ENCODE measurements at regions not wholly inside any gene's neighbourhood (a gene's known extent, or its start where the extent isn't known, plus 50 kb on each side); places are given as distances from the start of the nearest gene placed in this dataset.

GRCh38 chr6:81568973-81569372 lies 183.5 kb downstream of the TENT5A start:
- no peak for TF ChIP-seq EZH2 (IDR thresholded peaks at IDR 0.05; ENCODE audit: borderline replicate concordance, low read length)
- TF ChIP-seq, protein P1, sequence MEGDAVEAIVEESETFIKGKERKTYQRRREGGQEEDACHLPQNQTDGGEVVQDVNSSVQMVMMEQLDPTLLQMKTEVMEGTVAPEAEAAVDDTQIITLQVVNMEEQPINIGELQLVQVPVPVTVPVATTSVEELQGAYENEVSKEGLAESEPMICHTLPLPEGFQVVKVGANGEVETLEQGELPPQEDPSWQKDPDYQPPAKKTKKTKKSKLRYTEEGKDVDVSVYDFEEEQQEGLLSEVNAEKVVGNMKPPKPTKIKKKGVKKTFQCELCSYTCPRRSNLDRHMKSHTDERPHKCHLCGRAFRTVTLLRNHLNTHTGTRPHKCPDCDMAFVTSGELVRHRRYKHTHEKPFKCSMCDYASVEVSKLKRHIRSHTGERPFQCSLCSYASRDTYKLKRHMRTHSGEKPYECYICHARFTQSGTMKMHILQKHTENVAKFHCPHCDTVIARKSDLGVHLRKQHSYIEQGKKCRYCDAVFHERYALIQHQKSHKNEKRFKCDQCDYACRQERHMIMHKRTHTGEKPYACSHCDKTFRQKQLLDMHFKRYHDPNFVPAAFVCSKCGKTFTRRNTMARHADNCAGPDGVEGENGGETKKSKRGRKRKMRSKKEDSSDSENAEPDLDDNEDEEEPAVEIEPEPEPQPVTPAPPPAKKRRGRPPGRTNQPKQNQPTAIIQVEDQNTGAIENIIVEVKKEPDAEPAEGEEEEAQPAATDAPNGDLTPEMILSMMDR (IDR thresholded peaks at IDR 0.05; ENCODE audit: low read length), result no peak
- Histone ChIP-seq H3K27me3 (ENCODE audit: insufficient read depth, low read length) (no peaks in the 10 kb centered on the region), H3K36me3 (ENCODE audit: insufficient read depth, low read length) (no peaks in the 10 kb centered on the region), H3K4me3 (ENCODE audit: low read depth, low read length, poor library complexity, severe bottlenecking) (no peak overlapping the region), H3K79me2 (ENCODE audit: insufficient read depth, low read length) (no peaks in the 10 kb centered on the region), H2AFZ (ENCODE audit: low read length) (no peak overlapping the region), H3K4me2 (ENCODE audit: low read length) (no peak overlapping the region), H3K27ac (ENCODE audit: low read depth, low read length, poor library complexity, severe bottlenecking) (no peak overlapping the region), H3K9me2 (ENCODE audit: low read depth, low read length) (no peaks in the 10 kb centered on the region), H3K4me1 (ENCODE audit: insufficient read depth, low read length, severe bottlenecking) (no peaks in the 10 kb centered on the region), H4K20me1 (ENCODE audit: insufficient read depth, low read length) (no peaks in the 10 kb centered on the region), H3F3A (ENCODE audit: insufficient read depth, low read length) (no peaks in the 10 kb centered on the region), H3K9ac (ENCODE audit: low read length) (no peak overlapping the region), H3K9me3 (ENCODE audit: low read length) (no peaks in the 10 kb centered on the region)

- Histone ChIP-seq H3F3A (ENCODE audit: insufficient read depth, low read length) (no peaks in the 10 kb centered on the region), H3K27ac (ENCODE audit: low read depth, low read length, poor library complexity, severe bottlenecking) (no peak overlapping the region), H3K9me3 (ENCODE audit: low read length) (no peaks in the 10 kb centered on the region), H3K36me3 (ENCODE audit: insufficient read depth, low read length) (no peaks in the 10 kb centered on the region), H3K4me3 (ENCODE audit: low read depth, low read length, poor library complexity, severe bottlenecking) (no peak overlapping the region), H3K9ac (ENCODE audit: low read length) (no peak overlapping the region), H3K79me2 (ENCODE audit: insufficient read depth, low read length) (no peaks in the 10 kb centered on the region), H3K27me3 (ENCODE audit: insufficient read depth, low read length) (no peaks in the 10 kb centered on the region), H4K20me1 (ENCODE audit: insufficient read depth, low read length) (no peaks in the 10 kb centered on the region), H2AFZ (ENCODE audit: low read length) (no peak overlapping the region), H3K4me2 (ENCODE audit: low read length) (no peak overlapping the region), H3K4me1 (ENCODE audit: insufficient read depth, low read length, severe bottlenecking) (no peaks in the 10 kb centered on the region), H3K9me2 (ENCODE audit: low read depth, low read length) (no peaks in the 10 kb centered on the region)
- TF ChIP-seq, protein P1 (IDR thresholded peaks at IDR 0.05; ENCODE audit: low read length), result no peak
- no peak for TF ChIP-seq EZH2 (IDR thresholded peaks at IDR 0.05; ENCODE audit: borderline replicate concordance, low read length)
Measured at GRCh38 chr6:81565071-81565470, 187.4 kb downstream of the TENT5A start.

DNA sequence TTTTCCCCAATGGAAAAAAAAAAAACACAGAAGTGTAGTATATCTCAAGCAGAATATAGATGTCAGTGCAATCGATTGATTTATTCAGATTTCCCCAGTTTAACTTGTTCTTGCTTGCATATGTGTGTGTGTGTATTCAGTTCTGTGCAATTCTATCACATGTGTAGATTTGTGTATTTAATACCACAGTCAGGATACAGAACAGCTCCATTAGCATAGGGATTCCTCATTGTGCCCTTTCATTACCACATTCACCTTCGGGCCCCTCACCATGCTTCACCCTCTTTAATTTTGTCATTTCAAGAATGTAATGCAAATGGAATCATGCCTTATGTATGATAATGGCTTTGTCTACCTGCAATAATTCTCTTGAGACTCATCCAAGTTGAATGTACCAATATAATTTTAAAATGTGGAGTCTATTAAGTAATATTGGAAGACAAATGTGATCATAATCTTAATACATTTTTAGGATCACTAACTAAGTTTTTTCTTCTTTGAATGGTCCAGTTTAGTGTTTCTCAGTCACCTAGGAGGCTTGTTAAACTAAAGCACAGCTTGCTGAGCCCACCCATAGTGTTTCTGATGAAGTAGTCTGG lies 187.9 kb downstream of the TENT5A start:
- no peak overlapping the region for H3K4me3 ChIP-seq (ENCODE audit: low read depth, low read length, poor library complexity, severe bottlenecking)
- no peaks in the 10 kb centered on the region for H3K9me2 ChIP-seq (ENCODE audit: low read depth, low read length)
- H3K9ac ChIP-seq (ENCODE audit: low read length), result no peak overlapping the region
- H4K20me1 ChIP-seq (ENCODE audit: insufficient read depth, low read length), result no peaks in the 10 kb centered on the region
- no peaks in the 10 kb centered on the region for H3K9me3 ChIP-seq (ENCODE audit: low read length)
- H3K27ac ChIP-seq (ENCODE audit: low read depth, low read length, poor library complexity, severe bottlenecking), result no peak overlapping the region
- H3K4me1 ChIP-seq (ENCODE audit: insufficient read depth, low read length, severe bottlenecking), result no peaks in the 10 kb centered on the region
- no peaks in the 10 kb centered on the region for H3F3A ChIP-seq (ENCODE audit: insufficient read depth, low read length)
- H3K79me2 ChIP-seq (ENCODE audit: insufficient read depth, low read length), result no peaks in the 10 kb centered on the region
- no peak for TF ChIP-seq EZH2 (IDR thresholded peaks at IDR 0.05; ENCODE audit: borderline replicate concordance, low read length)
- TF ChIP-seq, protein P1 (IDR thresholded peaks at IDR 0.05; ENCODE audit: low read length), result no peak
- H3K4me2 ChIP-seq (ENCODE audit: low read length), result no peak overlapping the region
- H2AFZ ChIP-seq (ENCODE audit: low read length), result no peak overlapping the region
- no peaks in the 10 kb centered on the region for H3K27me3 ChIP-seq (ENCODE audit: insufficient read depth, low read length)
- H3K36me3 ChIP-seq (ENCODE audit: insufficient read depth, low read length), result no peaks in the 10 kb centered on the region

Data from OCI-LY1 (cell line).